H9 (cell line): ENCODE measurements at regions not wholly inside any gene's neighbourhood (a gene's known extent, or its start where the extent isn't known, plus 50 kb on each side); places are given as distances from the start of the nearest gene placed in this dataset.

Experiments
- DNase-seq: peaks from one replicate; pipeline ENCODE4 v3.0.0-alpha.2; 2017
- H2AFZ ChIP-seq: one replicate; pipeline ENCODE4 v1.6.1; 2013; ENCODE audit warnings: mild to moderate bottlenecking, low read length, control low read depth, moderate library complexity
- H2AK5ac ChIP-seq: 2 replicates; pipeline ENCODE4 v1.6.1; 2013; ENCODE audit warnings: low read length, control low read depth, mixed read lengths; ENCODE audit not compliant: insufficient read length
- H2BK120ac ChIP-seq: one replicate; pipeline ENCODE4 v1.6.1; 2013; ENCODE audit warnings: low read depth, mild to moderate bottlenecking, low read length, control low read depth, inconsistent platforms; ENCODE audit not compliant: poor library complexity, severe bottlenecking
- H2BK12ac ChIP-seq: 2 replicates; pipeline ENCODE4 v1.6.1; 2013; ENCODE audit warnings: low read length, control low read depth, mixed read lengths, low read depth; ENCODE audit not compliant: insufficient read length
- H2BK15ac ChIP-seq: 2 replicates; pipeline ENCODE4 v1.6.1; 2013; ENCODE audit warnings: low read depth, low read length, control low read depth
- H2BK20ac ChIP-seq: one replicate; pipeline ENCODE4 v1.6.1; 2013; ENCODE audit warnings: low read depth, mild to moderate bottlenecking, low read length, control low read depth, inconsistent platforms; ENCODE audit not compliant: poor library complexity, severe bottlenecking
- H2BK5ac ChIP-seq: 2 replicates; pipeline ENCODE4 v1.6.1; 2013; ENCODE audit warnings: low read length, control low read depth, mixed read lengths; ENCODE audit not compliant: insufficient read length
- H3K14ac ChIP-seq: 2 replicates; pipeline ENCODE4 v1.6.1; 2013; ENCODE audit warnings: low read length, control low read depth; ENCODE audit not compliant: insufficient read depth
- H3K18ac ChIP-seq: 2 replicates; pipeline ENCODE4 v1.6.1; 2013; ENCODE audit warnings: low read depth, mild to moderate bottlenecking, mixed read lengths, low read length, control low read depth; ENCODE audit not compliant: insufficient read length
- H3K23ac ChIP-seq: 2 replicates; pipeline ENCODE4 v1.6.1; 2013; ENCODE audit warnings: low read length, control low read depth, mixed read lengths, low read depth; ENCODE audit not compliant: insufficient read length
- H3K23me2 ChIP-seq: 2 replicates; pipeline ENCODE4 v1.6.1; 2013; ENCODE audit warnings: low read depth, mild to moderate bottlenecking, mixed read lengths, low read length, control low read depth; ENCODE audit not compliant: insufficient read length, poor library complexity, severe bottlenecking
- H3K27ac ChIP-seq: 2 replicates; pipeline ENCODE4 v1.5.1; 2013; ENCODE audit warnings: low read length, control low read depth, mixed read lengths, low read depth; ENCODE audit not compliant: insufficient read length
- H3K27me3 ChIP-seq: 2 replicates; pipeline ENCODE4 v1.6.1; 2013; ENCODE audit warnings: low read length, control low read depth, inconsistent platforms; ENCODE audit not compliant: insufficient read depth
- H3K4ac ChIP-seq: 2 replicates; pipeline ENCODE4 v1.6.1; 2013; ENCODE audit warnings: low read depth, mild to moderate bottlenecking, control low read depth, inconsistent platforms, low read length, moderate library complexity
- H3K4me1 ChIP-seq: 2 replicates; pipeline ENCODE4 v1.6.1; 2013; ENCODE audit warnings: low read length, control low read depth, inconsistent platforms; ENCODE audit not compliant: insufficient read depth
- H3K4me2 ChIP-seq: 2 replicates; pipeline ENCODE4 v1.6.1; 2013; ENCODE audit warnings: low read length, control low read depth, mixed read lengths; ENCODE audit not compliant: insufficient read length, insufficient read depth
- H3K56ac ChIP-seq: 2 replicates; pipeline ENCODE4 v1.6.1; 2013; ENCODE audit warnings: low read depth, mild to moderate bottlenecking, mixed read lengths, low read length, control low read depth; ENCODE audit not compliant: insufficient read length
- H3K79me1 ChIP-seq: 2 replicates; pipeline ENCODE4 v1.6.1; 2013; ENCODE audit warnings: low read depth, mild to moderate bottlenecking, moderate library complexity, low read length, control low read depth, inconsistent platforms; ENCODE audit not compliant: insufficient read depth, poor library complexity, severe bottlenecking
- H3K79me2 ChIP-seq: 2 replicates; pipeline ENCODE4 v1.6.1; 2013; ENCODE audit warnings: low read length, control low read depth, inconsistent platforms; ENCODE audit not compliant: insufficient read depth
- H3K9ac ChIP-seq: 2 replicates; pipeline ENCODE4 v1.6.1; 2013; ENCODE audit warnings: low read length, control low read depth, mixed read lengths; ENCODE audit not compliant: insufficient read length; ENCODE audit errors: extremely low read depth
- H3K9me3 ChIP-seq: one replicate; pipeline ENCODE4 v1.6.1; 2013; ENCODE audit warnings: low read depth, low read length, inconsistent platforms; ENCODE audit not compliant: control insufficient read depth
- H3T11ph ChIP-seq: one replicate; pipeline ENCODE4 v1.6.1; 2013; ENCODE audit warnings: mild to moderate bottlenecking, low read length, control low read depth, inconsistent platforms
- H4K20me1 ChIP-seq: one replicate; pipeline ENCODE4 v1.6.1; 2013; ENCODE audit not compliant: control insufficient read depth, insufficient read length, insufficient read depth
- H4K5ac ChIP-seq: 2 replicates; pipeline ENCODE4 v1.6.1; 2013; ENCODE audit warnings: low read depth, mild to moderate bottlenecking, mixed read lengths, low read length, control low read depth; ENCODE audit not compliant: insufficient read length
- H4K8ac ChIP-seq: replicated peaks from 2 replicates; pipeline ENCODE4 v1.6.1; 2013; ENCODE audit warnings: low read length, control low read depth, mixed read lengths, low read depth; ENCODE audit not compliant: insufficient read length
- H4K91ac ChIP-seq: 2 replicates; pipeline ENCODE4 v1.6.1; 2013; ENCODE audit warnings: low read depth, mild to moderate bottlenecking, moderate library complexity, mixed read lengths, low read length, control low read depth; ENCODE audit not compliant: insufficient read length
- H3K27ac Mint-ChIP-seq, 3 experiments: 2 replicates in 2 of 3; 3 replicates in 1 of 3; pipeline ENCODE4 v1.8.0; 2020 to 2021; ENCODE audit warnings: mixed read lengths in 3 of 3, mild to moderate bottlenecking in 1 of 3, moderate library complexity in 1 of 3
- H3K27me3 Mint-ChIP-seq: 2 replicates; pipeline ENCODE4 v1.8.0; 2021; ENCODE audit warnings: low read depth, mild to moderate bottlenecking, moderate library complexity, mixed read lengths
- H3K36me3 Mint-ChIP-seq, 3 experiments: 2 replicates in 2 of 3; 3 replicates in 1 of 3; pipeline ENCODE4 v1.8.0; 2020 to 2021; ENCODE audit warnings: low read depth in 3 of 3, mixed read lengths in 3 of 3; ENCODE audit not compliant: insufficient read depth in 1 of 3
- H3K4me1 Mint-ChIP-seq, 2 experiments: 2 replicates each; pipeline ENCODE4 v1.8.0; 2020; ENCODE audit warnings: mixed read lengths in 2 of 2
- H3K4me3 Mint-ChIP-seq, 2 experiments: 2 replicates in 1 of 2; 3 replicates in 1 of 2; pipeline ENCODE4 v1.8.0; 2020 to 2021; ENCODE audit warnings: mild to moderate bottlenecking in 2 of 2, mixed read lengths in 2 of 2, moderate library complexity in 1 of 2
- H3K9me3 Mint-ChIP-seq, 2 experiments: 2 replicates in 1 of 2; 3 replicates in 1 of 2; pipeline ENCODE4 v1.8.0; 2020; ENCODE audit warnings: mild to moderate bottlenecking in 2 of 2, mixed read lengths in 2 of 2, moderate library complexity in 1 of 2
- WGBS: extraction: QIAGEN DNeasy Blood & Tissue Kit; methylation state at CpG from one replicate; pipeline ENCODE4 v1.1.7; 2013; ENCODE audit warnings: missing lambda C conversion rate, low lambda C conversion rate, mixed read lengths; ENCODE audit not compliant: insufficient read length; ENCODE audit errors: extremely low coverage; 5-methylcytosine and 5-hydroxymethylcytosine counted together
- TF ChIP-seq, protein P1 (sequence below): fragments of 200-600 bp; sonication (generic); conservative IDR thresholded peaks from 3 replicates; pipeline ENCODE4 v1.8.0; 2021; ENCODE audit warnings: antibody characterized with exemption, mild to moderate bottlenecking

DNA sequence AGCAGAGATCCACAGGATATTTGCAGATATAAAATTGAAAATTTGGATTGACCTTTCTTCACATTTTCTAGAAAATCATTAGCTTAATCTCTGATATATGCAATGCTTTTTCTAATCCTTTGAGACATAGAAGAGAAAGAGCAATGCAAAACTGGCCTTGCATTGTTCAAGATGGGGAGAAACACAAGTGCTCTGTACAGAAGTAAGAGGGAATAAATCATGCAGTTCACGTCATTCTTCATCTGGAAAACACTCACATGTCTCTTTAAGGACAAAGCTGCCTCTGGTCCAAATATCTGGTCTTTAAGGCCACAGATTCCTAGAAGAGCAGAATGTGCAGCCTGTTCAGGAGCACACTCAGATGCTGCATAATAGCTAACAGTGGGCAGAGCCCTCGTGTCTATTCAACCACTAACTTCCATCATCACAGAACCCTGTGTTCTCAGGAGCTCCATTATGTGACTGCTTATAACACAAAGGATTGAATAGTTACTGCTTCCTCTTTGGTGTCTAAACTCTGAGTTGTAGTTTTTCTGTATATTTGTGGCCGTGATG is 277.5 kb downstream of the PLK2 start:
- no peak overlapping the region for H2BK5ac ChIP-seq
- WGBS = no CpG with 5 or more reads among the region's 3 CpGs
- no peak overlapping the region for H3K18ac ChIP-seq
- H3K4me1 ChIP-seq = no peaks in the 10 kb centered on the region; the same call in 1 of the 2 replicates
- no peak overlapping the region for H4K5ac ChIP-seq
- no peak overlapping the region for H2AK5ac ChIP-seq
- H3K9me3 ChIP-seq = no peaks in the 10 kb centered on the region
- no peak overlapping the region for H4K91ac ChIP-seq
- H3K4me2 ChIP-seq = no peak overlapping the region
- H3K36me3 Mint-ChIP-seq = no peaks in the 10 kb centered on the region
- H3K23me2 ChIP-seq = no peaks in the 10 kb centered on the region
- H2BK12ac ChIP-seq = no peak overlapping the region
- no peak overlapping the region for H3K27ac ChIP-seq
- no peak overlapping the region for H4K8ac ChIP-seq
- no peaks in the 10 kb centered on the region for H3K79me1 ChIP-seq
- no peaks in the 10 kb centered on the region for H3K27me3 ChIP-seq
- no peaks in the 10 kb centered on the region for H4K20me1 ChIP-seq
- no peak overlapping the region for H3K9ac ChIP-seq
- H2BK120ac ChIP-seq = no peak overlapping the region
- no peak overlapping the region for H3K4ac ChIP-seq
- no peak overlapping the region for H2BK15ac ChIP-seq
- no peaks in the 10 kb centered on the region for H3K27me3 Mint-ChIP-seq
- no peak overlapping the region for H3K14ac ChIP-seq
- no peaks in the 10 kb centered on the region for H3K79me2 ChIP-seq
- H2BK20ac ChIP-seq = no peak overlapping the region
- H2AFZ ChIP-seq = no peak overlapping the region
- H3K4me3 Mint-ChIP-seq = no peak overlapping the region
- no peak overlapping the region for H3K23ac ChIP-seq
- H3K27ac Mint-ChIP-seq = no peak overlapping the region
- H3K56ac ChIP-seq = no peak overlapping the region
- DNase-seq = no peak
- TF ChIP-seq, protein P1, sequence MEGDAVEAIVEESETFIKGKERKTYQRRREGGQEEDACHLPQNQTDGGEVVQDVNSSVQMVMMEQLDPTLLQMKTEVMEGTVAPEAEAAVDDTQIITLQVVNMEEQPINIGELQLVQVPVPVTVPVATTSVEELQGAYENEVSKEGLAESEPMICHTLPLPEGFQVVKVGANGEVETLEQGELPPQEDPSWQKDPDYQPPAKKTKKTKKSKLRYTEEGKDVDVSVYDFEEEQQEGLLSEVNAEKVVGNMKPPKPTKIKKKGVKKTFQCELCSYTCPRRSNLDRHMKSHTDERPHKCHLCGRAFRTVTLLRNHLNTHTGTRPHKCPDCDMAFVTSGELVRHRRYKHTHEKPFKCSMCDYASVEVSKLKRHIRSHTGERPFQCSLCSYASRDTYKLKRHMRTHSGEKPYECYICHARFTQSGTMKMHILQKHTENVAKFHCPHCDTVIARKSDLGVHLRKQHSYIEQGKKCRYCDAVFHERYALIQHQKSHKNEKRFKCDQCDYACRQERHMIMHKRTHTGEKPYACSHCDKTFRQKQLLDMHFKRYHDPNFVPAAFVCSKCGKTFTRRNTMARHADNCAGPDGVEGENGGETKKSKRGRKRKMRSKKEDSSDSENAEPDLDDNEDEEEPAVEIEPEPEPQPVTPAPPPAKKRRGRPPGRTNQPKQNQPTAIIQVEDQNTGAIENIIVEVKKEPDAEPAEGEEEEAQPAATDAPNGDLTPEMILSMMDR = no peak
- H3K4me1 Mint-ChIP-seq = no peaks in the 10 kb centered on the region
- H3T11ph ChIP-seq = no peak overlapping the region
- no peaks in the 10 kb centered on the region for H3K9me3 Mint-ChIP-seq
